ENCODE measurements at regions not wholly inside any gene's neighbourhood (a gene's known extent, or its start where the extent isn't known, plus 50 kb on each side); places are given as distances from the start of the nearest gene placed in this dataset.

- TF ChIP-seq CTCF (conservative IDR thresholded peaks at IDR 0.05; ENCODE audit: low read length) (no peak), EZH2phosphoT487 (IDR thresholded peaks at IDR 0.05; ENCODE audit: borderline replicate concordance) (no peak)
These were observed 789.0 kb downstream of the TBC1D22A start for GRCh38 chr22:47551431-47551775.
